ENCODE measurements at regions not wholly inside any gene's neighbourhood (a gene's known extent, or its start where the extent isn't known, plus 50 kb on each side); places are given as distances from the start of the nearest gene placed in this dataset.

- H3K4me1 ChIP-seq (ENCODE audit: insufficient read depth): peaks cover 4% of the 10 kb centered on the region
- H3K4me2 ChIP-seq: no peak overlapping the region
- DNase-seq (ENCODE audit: low spot score): no peak
- H3K27ac ChIP-seq: no peak overlapping the region
- no peaks in the 10 kb centered on the region for H3K9me3 ChIP-seq (ENCODE audit: low read depth)
- no peaks in the 10 kb centered on the region for H3K79me2 ChIP-seq
- H3K36me3 ChIP-seq (replicated peaks; ENCODE audit: insufficient read depth, low read depth): no peaks in the 10 kb centered on the region
- H3K27me3 ChIP-seq: no peaks in the 10 kb centered on the region
- no peak for TF ChIP-seq EZH2phosphoT487 (IDR thresholded peaks at IDR 0.05; ENCODE audit: low read depth, severe bottlenecking, unreplicated experiment)
- no peak for TF ChIP-seq CTCF (IDR thresholded peaks at IDR 0.05; ENCODE audit: poor library complexity)
- no peak for TF ChIP-seq EZH2 (IDR thresholded peaks at IDR 0.05; ENCODE audit: borderline replicate concordance)
- H4K20me1 ChIP-seq (ENCODE audit: insufficient read depth, poor library complexity, severe bottlenecking): no peaks in the 10 kb centered on the region
- H2AFZ ChIP-seq: no peak overlapping the region
- H3K4me3 ChIP-seq: no peak overlapping the region
- 59% methylated on average over 5 of the region's 5 CpGs for WGBS (ENCODE audit: low lambda C conversion rate, missing lambda C conversion rate)
- no peaks in the 10 kb centered on the region for H3K9me2 ChIP-seq (replicated peaks; ENCODE audit: insufficient read depth)
Measured at GRCh38 chr14:83017296-83017695, 1483.6 kb upstream of the SEL1L start.

- H3K9me3 ChIP-seq (ENCODE audit: low read depth): no peaks in the 10 kb centered on the region
- H3K4me3 ChIP-seq: no peak overlapping the region
- no peak for TF ChIP-seq EZH2phosphoT487 (IDR thresholded peaks at IDR 0.05; ENCODE audit: low read depth, severe bottlenecking, unreplicated experiment)
- H3K4me2 ChIP-seq: no peak overlapping the region
- H3K27ac ChIP-seq: no peak overlapping the region
- peaks cover 4% of the 10 kb centered on the region for H3K4me1 ChIP-seq (ENCODE audit: insufficient read depth)
- no peaks in the 10 kb centered on the region for H3K79me2 ChIP-seq
- DNase-seq (ENCODE audit: low spot score): no peak
- 81% methylated on average over 3 of the region's 3 CpGs for WGBS (ENCODE audit: low lambda C conversion rate, missing lambda C conversion rate)
- no peaks in the 10 kb centered on the region for H3K36me3 ChIP-seq (replicated peaks; ENCODE audit: insufficient read depth, low read depth)
- no peaks in the 10 kb centered on the region for H3K9me2 ChIP-seq (replicated peaks; ENCODE audit: insufficient read depth)
- no peak overlapping the region for H2AFZ ChIP-seq
- H3K27me3 ChIP-seq: no peaks in the 10 kb centered on the region
- no peaks in the 10 kb centered on the region for H4K20me1 ChIP-seq (ENCODE audit: insufficient read depth, poor library complexity, severe bottlenecking)
Measured at GRCh38 chr14:83019744-83020414, 1486.2 kb upstream of the SEL1L start.

DNA sequence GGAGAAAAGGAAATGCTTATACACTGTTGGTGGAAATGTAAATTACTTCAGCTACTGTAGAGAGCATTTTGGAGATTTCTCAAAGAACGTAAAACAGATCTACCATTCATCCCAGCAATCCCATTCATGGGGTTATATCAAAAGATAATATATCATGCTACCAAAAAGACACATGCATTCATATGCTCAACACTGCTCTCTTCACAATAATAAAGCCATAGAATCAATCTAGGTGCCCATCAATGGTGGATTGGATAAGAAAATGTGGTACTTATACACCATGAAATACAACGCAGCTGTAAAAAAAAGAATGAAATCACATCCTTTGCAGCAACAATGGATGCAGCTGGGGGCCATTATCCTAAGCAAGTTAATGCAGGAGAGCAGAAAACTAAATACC is 1487.7 kb upstream of the SEL1L start:
- Histone ChIP-seq H3K27me3 (no peaks in the 10 kb centered on the region), H3K9me3 (ENCODE audit: low read depth) (no peaks in the 10 kb centered on the region), H3K27ac (no peak overlapping the region), H3K79me2 (no peaks in the 10 kb centered on the region), H3K9me2 (replicated peaks; ENCODE audit: insufficient read depth) (no peaks in the 10 kb centered on the region), H3K4me3 (no peak overlapping the region), H3K4me2 (no peak overlapping the region), H3K4me1 (ENCODE audit: insufficient read depth) (peaks cover 4% of the 10 kb centered on the region), H3K36me3 (replicated peaks; ENCODE audit: insufficient read depth, low read depth) (no peaks in the 10 kb centered on the region), H2AFZ (no peak overlapping the region), H4K20me1 (ENCODE audit: insufficient read depth, poor library complexity, severe bottlenecking) (no peaks in the 10 kb centered on the region)
- no peak for TF ChIP-seq EZH2phosphoT487 (IDR thresholded peaks at IDR 0.05; ENCODE audit: low read depth, severe bottlenecking, unreplicated experiment)
- TF ChIP-seq CTCF (IDR thresholded peaks at IDR 0.05; ENCODE audit: poor library complexity): no peak
- no peak for TF ChIP-seq EZH2 (IDR thresholded peaks at IDR 0.05; ENCODE audit: borderline replicate concordance)
- WGBS (ENCODE audit: low lambda C conversion rate, missing lambda C conversion rate): 95% methylated on average over 2 of the region's 2 CpGs
- no peak for DNase-seq (ENCODE audit: low spot score)

- no peaks in the 10 kb centered on the region for H4K20me1 ChIP-seq (ENCODE audit: insufficient read depth, poor library complexity, severe bottlenecking)
- 66% methylated on average over 3 of the region's 3 CpGs for WGBS (ENCODE audit: low lambda C conversion rate, missing lambda C conversion rate)
- TF ChIP-seq CTCF (IDR thresholded peaks at IDR 0.05; ENCODE audit: poor library complexity): no peak
- no peak for TF ChIP-seq EZH2 (IDR thresholded peaks at IDR 0.05; ENCODE audit: borderline replicate concordance)
- no peaks in the 10 kb centered on the region for H3K36me3 ChIP-seq (replicated peaks; ENCODE audit: insufficient read depth, low read depth)
- DNase-seq (ENCODE audit: low spot score): no peak
- no peaks in the 10 kb centered on the region for H3K9me2 ChIP-seq (replicated peaks; ENCODE audit: insufficient read depth)
- H3K4me3 ChIP-seq: no peak overlapping the region
- no peaks in the 10 kb centered on the region for H3K79me2 ChIP-seq
- H3K27me3 ChIP-seq: no peaks in the 10 kb centered on the region
- no peak overlapping the region for H3K27ac ChIP-seq
- no peak overlapping the region for H3K4me2 ChIP-seq
- H3K4me1 ChIP-seq (ENCODE audit: insufficient read depth): no peaks in the 10 kb centered on the region
- no peaks in the 10 kb centered on the region for H3K9me3 ChIP-seq (ENCODE audit: low read depth)
- H2AFZ ChIP-seq: no peak overlapping the region
Measured at GRCh38 chr14:83023369-83023768, 1489.7 kb upstream of the SEL1L start.
